CD14-positive monocyte (primary cell): ENCODE measurements at regions not wholly inside any gene's neighbourhood (a gene's known extent, or its start where the extent isn't known, plus 50 kb on each side); places are given as distances from the start of the nearest gene placed in this dataset.
A peak's percentile ranks its signal among the peaks of the same experiment; 100 is the strongest.
"Not testable (repeated sequence)": the region's sequence is repeated elsewhere in the genome, so short reads cannot be mapped to it uniquely, and the experiment has no call there.

Experiments used
- DNase-seq, 3 donors: peaks; one replicate each; pipeline ENCODE4 v3.0.0-alpha.2; 2011 to 2022
- H2AFZ ChIP-seq: 2 replicates; pipeline ENCODE4 v1.6.0; 2012; ENCODE audit warnings: mild to moderate bottlenecking, low read depth, low read length, inconsistent platforms; ENCODE audit not compliant: insufficient read depth, poor library complexity, severe bottlenecking
- H3K27ac ChIP-seq, 2 donors: 1 replicate in 1 of 2; 2 replicates in 1 of 2; pipeline ENCODE4 v1.5.1; 2012 to 2013; ENCODE audit warnings: low read length in 2 of 2, control low read depth in 1 of 2, inconsistent platforms in 1 of 2, low read depth in 1 of 2, mild to moderate bottlenecking in 1 of 2
- H3K27me3 ChIP-seq, 2 donors: one replicate each; pipeline versions ENCODE4 v1.6.0 to v1.6.1; 2011 to 2013; ENCODE audit warnings: low read length in 2 of 2; ENCODE audit not compliant: control insufficient read depth in 2 of 2, insufficient read depth in 2 of 2
- H3K36me3 ChIP-seq, 2 donors: replicated peaks in 1 of 2; 1 replicate in 1 of 2; 2 replicates in 1 of 2; pipeline versions ENCODE4 v1.5.1 to v1.6.1; 2012 to 2013; ENCODE audit warnings: low read length in 2 of 2, control low read depth in 1 of 2, inconsistent platforms in 1 of 2, mild to moderate bottlenecking in 1 of 2; ENCODE audit not compliant: insufficient read depth in 2 of 2, control insufficient read depth in 1 of 2
- H3K4me1 ChIP-seq, 2 donors: 1 replicate in 1 of 2; 2 replicates in 1 of 2; pipeline versions ENCODE4 v1.5.1 to v1.6.1; 2012 to 2013; ENCODE audit warnings: low read length in 2 of 2, control low read depth in 1 of 2, inconsistent platforms in 1 of 2, mild to moderate bottlenecking in 1 of 2, moderate library complexity in 1 of 2; ENCODE audit not compliant: insufficient read depth in 2 of 2, control insufficient read depth in 1 of 2
- H3K4me2 ChIP-seq: replicated peaks from 2 replicates; pipeline ENCODE3; 2012; ENCODE audit warnings: low read length, moderate library complexity, mild to moderate bottlenecking; ENCODE audit not compliant: poor library complexity, severe bottlenecking; ENCODE audit errors: extremely low read depth
- H3K4me3 ChIP-seq, 3 experiments: fragments of 200-600 bp in 1 of 3; sonication (generic) in 1 of 3; replicated peaks in 1 of 3; 1 replicate in 2 of 3; 2 replicates in 1 of 3; pipeline ENCODE4 v1.5.1; 2011 to 2013; ENCODE audit warnings: low read length in 3 of 3, mild to moderate bottlenecking in 3 of 3, control low read depth in 2 of 3, low read depth in 2 of 3, inconsistent platforms in 1 of 3, moderate library complexity in 1 of 3
- H3K79me2 ChIP-seq: 2 replicates; pipeline ENCODE4 v1.6.0; 2012; ENCODE audit warnings: mild to moderate bottlenecking, control low read depth, inconsistent platforms, low read length, moderate library complexity; ENCODE audit not compliant: insufficient read depth
- H3K9ac ChIP-seq: 2 replicates; pipeline ENCODE4 v1.6.0; 2017; ENCODE audit warnings: low read length, mild to moderate bottlenecking; ENCODE audit not compliant: insufficient read depth, poor library complexity, severe bottlenecking
- H3K9me3 ChIP-seq, 2 donors: replicated peaks in 1 of 2; 1 replicate in 1 of 2; 2 replicates in 1 of 2; pipeline versions ENCODE4 v1.5.1 to v1.6.1; 2012 to 2013; ENCODE audit warnings: low read length in 2 of 2, control low read depth in 1 of 2; ENCODE audit not compliant: control insufficient read depth in 1 of 2, insufficient read depth in 1 of 2
- H4K20me1 ChIP-seq: 2 replicates; pipeline ENCODE4 v1.6.0; 2012; ENCODE audit warnings: mild to moderate bottlenecking, low read length, control low read depth, moderate library complexity; ENCODE audit not compliant: insufficient read depth
- H3K27ac Mint-ChIP-seq, 7 donors: one replicate each; pipeline ENCODE4 v1.8.0; 2020; ENCODE audit warnings: mild to moderate bottlenecking in 7 of 7, mixed read lengths in 7 of 7, moderate library complexity in 6 of 7, inconsistent platforms in 2 of 7
- H3K27me3 Mint-ChIP-seq, 3 donors: one replicate each; pipeline ENCODE4 v1.8.0; 2021 to 2022; ENCODE audit warnings: low read depth in 3 of 3, mild to moderate bottlenecking in 3 of 3, mixed read lengths in 3 of 3, moderate library complexity in 3 of 3, inconsistent platforms in 1 of 3
- H3K36me3 Mint-ChIP-seq, 2 donors: one replicate each; pipeline ENCODE4 v1.8.0; 2020; ENCODE audit warnings: mixed read lengths in 2 of 2, inconsistent platforms in 1 of 2, mild to moderate bottlenecking in 1 of 2
- H3K4me1 Mint-ChIP-seq: one replicate; pipeline ENCODE4 v1.8.0; 2020; ENCODE audit warnings: mild to moderate bottlenecking, mixed read lengths
- H3K4me3 Mint-ChIP-seq, 2 donors: one replicate each; pipeline ENCODE4 v1.8.0; 2020; ENCODE audit warnings: mild to moderate bottlenecking in 2 of 2, mixed read lengths in 2 of 2, moderate library complexity in 1 of 2
- H3K9me3 Mint-ChIP-seq, 7 donors: one replicate each; pipeline ENCODE4 v1.8.0; 2020 to 2022; ENCODE audit warnings: mixed read lengths in 7 of 7, mild to moderate bottlenecking in 6 of 7, moderate library complexity in 6 of 7, inconsistent platforms in 2 of 7
- CTCF ChIP-seq: fragments of 200-600 bp; IDR thresholded peaks from one replicate; pipeline ENCODE4 v1.8.0; 2022; ENCODE audit warnings: antibody characterized with exemption, mild to moderate bottlenecking
- WGBS: methylation state at CpG from one replicate; pipeline ENCODE4 v1.1.5; 2013; ENCODE audit warnings: missing lambda C conversion rate; ENCODE audit not compliant: insufficient coverage; 5-methylcytosine and 5-hydroxymethylcytosine counted together
- intact Hi-C, 2 donors: fragments of 100-400 bp; cut with micrococcal nuclease; formaldehyde crosslinking; loops; one replicate each; pipeline versions ENCODE4 v1.15.0 to v1.15.1; 2023

GRCh38 chrX:83260288-83260687 lies 247.8 kb upstream of the POU3F4 start:
- no peaks in the 10 kb centered on the region for H4K20me1 ChIP-seq
- no peak overlapping the region for H3K4me3 Mint-ChIP-seq
- H3K27ac ChIP-seq: no peak overlapping the region
- no peaks in the 10 kb centered on the region for H3K4me1 ChIP-seq
- H3K27me3 ChIP-seq: no peaks in the 10 kb centered on the region
- H3K36me3 ChIP-seq: no peaks in the 10 kb centered on the region
- no peaks in the 10 kb centered on the region for H3K4me1 Mint-ChIP-seq
- WGBS: 100% methylated on average over 1 of the region's 4 CpGs
- H3K9me3 Mint-ChIP-seq: peaks cover 1 to 7% (median 2%) of the 10 kb centered on the region in 7 donors
- peaks cover 0 to 3% (median 0%) of the 10 kb centered on the region in 3 donors for H3K27me3 Mint-ChIP-seq
- peak overlapping the region in 1 of 7 donors; percentile 62 for H3K27ac Mint-ChIP-seq
- H3K79me2 ChIP-seq: no peaks in the 10 kb centered on the region
- DNase-seq: no peak
- no peak overlapping the region for H3K9ac ChIP-seq
- H3K9me3 ChIP-seq: peaks cover 7 to 21% of the 10 kb centered on the region in 2 donors
- no peak overlapping the region for H3K4me2 ChIP-seq
- no peak overlapping the region for H2AFZ ChIP-seq
- intact Hi-C loops: no loop called here
- H3K36me3 Mint-ChIP-seq: no peaks in the 10 kb centered on the region
- no peak overlapping the region for H3K4me3 ChIP-seq
- TF ChIP-seq CTCF: no peak

DNA sequence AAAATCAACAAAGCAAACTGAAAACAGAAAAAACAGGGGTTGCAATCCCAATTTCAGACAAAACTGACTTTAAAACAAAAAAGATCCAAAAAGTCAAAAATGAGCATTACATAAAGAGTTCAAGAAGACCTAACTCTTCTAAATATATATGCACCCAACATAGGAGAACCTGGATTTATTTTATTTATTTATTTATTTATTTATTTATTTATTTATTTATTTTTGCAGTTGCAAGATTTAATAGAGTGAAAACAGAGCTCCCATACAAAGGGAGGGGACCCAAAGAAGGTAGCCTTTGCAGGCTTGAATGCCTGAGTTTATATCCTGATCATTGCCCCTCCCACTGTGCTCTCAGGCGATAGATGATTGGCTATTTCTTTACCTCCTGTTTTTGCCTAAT lies 245.9 kb upstream of the POU3F4 start:
- H3K9me3 ChIP-seq: peaks cover 7 to 21% of the 10 kb centered on the region in 2 donors
- H3K36me3 Mint-ChIP-seq, H3K4me1 ChIP-seq, H3K27me3 ChIP-seq, H3K4me3 Mint-ChIP-seq, H3K27ac Mint-ChIP-seq, intact Hi-C loops, H3K4me3 ChIP-seq, H3K9me3 Mint-ChIP-seq, H3K27ac ChIP-seq, H3K9ac ChIP-seq, DNase-seq, H3K4me1 Mint-ChIP-seq, H4K20me1 ChIP-seq, H3K36me3 ChIP-seq, H2AFZ ChIP-seq, H3K79me2 ChIP-seq, H3K4me2 ChIP-seq, H3K27me3 Mint-ChIP-seq: not testable (repeated sequence)
- no CpG with 5 or more reads among the region's 1 CpG for WGBS
